DOHH2 (cell line): ENCODE measurements at regions not wholly inside any gene's neighbourhood (a gene's known extent, or its start where the extent isn't known, plus 50 kb on each side); places are given as distances from the start of the nearest gene placed in this dataset.

Experiments used
- CTCF ChIP-seq: fragments of 200-600 bp; sonication (generic); IDR thresholded peaks from one replicate; pipeline ENCODE4 v1.5.1; 2014; ENCODE audit warnings: antibody characterized with exemption, mild to moderate bottlenecking, low read depth, low read length; ENCODE audit not compliant: poor library complexity, severe bottlenecking
- EZH2phosphoT487 ChIP-seq: fragments of 200-600 bp; sonication (generic); IDR thresholded peaks from 2 replicates; pipeline ENCODE4 v1.6.1; 2017; ENCODE audit warnings: borderline replicate concordance, mild to moderate bottlenecking, antibody characterized with exemption, low read length, moderate library complexity, mixed read lengths

DNA sequence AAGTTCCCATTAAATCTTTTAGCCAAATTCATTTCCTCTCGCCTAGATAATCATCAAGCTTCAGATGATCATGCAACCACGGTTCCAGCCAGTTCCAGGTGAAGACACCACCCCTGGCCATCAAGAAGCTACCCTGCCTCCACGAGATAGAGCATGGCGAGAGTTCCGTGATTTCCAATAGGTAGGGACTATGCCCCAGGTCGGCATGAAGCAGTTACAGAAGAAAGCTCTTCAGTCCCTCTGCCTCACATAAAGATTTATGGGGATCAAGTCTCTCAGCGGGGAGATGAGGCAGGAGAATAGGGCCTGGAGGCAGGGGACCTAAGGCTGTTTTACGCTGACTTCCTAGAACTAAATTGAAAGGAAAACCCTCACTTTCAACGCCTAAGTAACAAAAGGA is 183.9 kb downstream of the OR13H1 start:
- TF ChIP-seq CTCF (no peak), EZH2phosphoT487 (no peak)
